ENCODE measurements at regions not wholly inside any gene's neighbourhood (a gene's known extent, or its start where the extent isn't known, plus 50 kb on each side); places are given as distances from the start of the nearest gene placed in this dataset.

DNA sequence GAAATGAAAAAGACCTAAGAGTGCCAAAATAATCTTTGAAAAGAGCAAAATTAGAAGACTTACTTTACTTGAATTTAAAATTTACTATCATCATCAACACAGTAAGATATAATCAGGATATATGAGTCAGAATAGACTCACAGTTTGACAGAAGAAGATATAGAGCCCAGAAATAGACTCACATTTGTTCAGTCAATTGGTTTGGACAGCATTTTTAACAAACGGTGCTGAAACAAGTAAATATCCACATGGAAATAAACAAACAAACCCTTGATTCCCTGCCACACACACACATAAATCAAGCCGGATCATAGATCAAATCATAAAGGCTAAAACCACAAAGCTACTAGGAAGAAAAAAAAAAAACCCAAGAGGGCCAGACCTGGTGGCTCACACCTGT is 291.1 kb downstream of the ADGRG6 start:
- TF ChIP-seq, protein P1, sequence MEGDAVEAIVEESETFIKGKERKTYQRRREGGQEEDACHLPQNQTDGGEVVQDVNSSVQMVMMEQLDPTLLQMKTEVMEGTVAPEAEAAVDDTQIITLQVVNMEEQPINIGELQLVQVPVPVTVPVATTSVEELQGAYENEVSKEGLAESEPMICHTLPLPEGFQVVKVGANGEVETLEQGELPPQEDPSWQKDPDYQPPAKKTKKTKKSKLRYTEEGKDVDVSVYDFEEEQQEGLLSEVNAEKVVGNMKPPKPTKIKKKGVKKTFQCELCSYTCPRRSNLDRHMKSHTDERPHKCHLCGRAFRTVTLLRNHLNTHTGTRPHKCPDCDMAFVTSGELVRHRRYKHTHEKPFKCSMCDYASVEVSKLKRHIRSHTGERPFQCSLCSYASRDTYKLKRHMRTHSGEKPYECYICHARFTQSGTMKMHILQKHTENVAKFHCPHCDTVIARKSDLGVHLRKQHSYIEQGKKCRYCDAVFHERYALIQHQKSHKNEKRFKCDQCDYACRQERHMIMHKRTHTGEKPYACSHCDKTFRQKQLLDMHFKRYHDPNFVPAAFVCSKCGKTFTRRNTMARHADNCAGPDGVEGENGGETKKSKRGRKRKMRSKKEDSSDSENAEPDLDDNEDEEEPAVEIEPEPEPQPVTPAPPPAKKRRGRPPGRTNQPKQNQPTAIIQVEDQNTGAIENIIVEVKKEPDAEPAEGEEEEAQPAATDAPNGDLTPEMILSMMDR (conservative IDR thresholded peaks at IDR 0.05; ENCODE audit: low read depth in 2 of 2), result no peak
- no peak for TF ChIP-seq EZH2phosphoT487 (IDR thresholded peaks at IDR 0.05; ENCODE audit: unreplicated experiment)
- TF ChIP-seq EZH2 (IDR thresholded peaks at IDR 0.05; ENCODE audit: low read depth, unreplicated experiment), result no peak
- no peak for TF ChIP-seq POLR2AphosphoS5 (IDR thresholded peaks at IDR 0.05; ENCODE audit: low read depth)
- no peak for TF ChIP-seq JUNB (IDR thresholded peaks at IDR 0.05; ENCODE audit: unreplicated experiment)
- TF ChIP-seq, protein P2, sequence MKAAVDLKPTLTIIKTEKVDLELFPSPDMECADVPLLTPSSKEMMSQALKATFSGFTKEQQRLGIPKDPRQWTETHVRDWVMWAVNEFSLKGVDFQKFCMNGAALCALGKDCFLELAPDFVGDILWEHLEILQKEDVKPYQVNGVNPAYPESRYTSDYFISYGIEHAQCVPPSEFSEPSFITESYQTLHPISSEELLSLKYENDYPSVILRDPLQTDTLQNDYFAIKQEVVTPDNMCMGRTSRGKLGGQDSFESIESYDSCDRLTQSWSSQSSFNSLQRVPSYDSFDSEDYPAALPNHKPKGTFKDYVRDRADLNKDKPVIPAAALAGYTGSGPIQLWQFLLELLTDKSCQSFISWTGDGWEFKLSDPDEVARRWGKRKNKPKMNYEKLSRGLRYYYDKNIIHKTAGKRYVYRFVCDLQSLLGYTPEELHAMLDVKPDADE (IDR thresholded peaks at IDR 0.05), result no peak
- TF ChIP-seq ZNF114 (CRISPR knock-in tag; IDR thresholded peaks at IDR 0.05), result no peak
- no peak for TF ChIP-seq NANOG (IDR thresholded peaks at IDR 0.05; ENCODE audit: borderline replicate concordance)
- TF ChIP-seq, protein P3, sequence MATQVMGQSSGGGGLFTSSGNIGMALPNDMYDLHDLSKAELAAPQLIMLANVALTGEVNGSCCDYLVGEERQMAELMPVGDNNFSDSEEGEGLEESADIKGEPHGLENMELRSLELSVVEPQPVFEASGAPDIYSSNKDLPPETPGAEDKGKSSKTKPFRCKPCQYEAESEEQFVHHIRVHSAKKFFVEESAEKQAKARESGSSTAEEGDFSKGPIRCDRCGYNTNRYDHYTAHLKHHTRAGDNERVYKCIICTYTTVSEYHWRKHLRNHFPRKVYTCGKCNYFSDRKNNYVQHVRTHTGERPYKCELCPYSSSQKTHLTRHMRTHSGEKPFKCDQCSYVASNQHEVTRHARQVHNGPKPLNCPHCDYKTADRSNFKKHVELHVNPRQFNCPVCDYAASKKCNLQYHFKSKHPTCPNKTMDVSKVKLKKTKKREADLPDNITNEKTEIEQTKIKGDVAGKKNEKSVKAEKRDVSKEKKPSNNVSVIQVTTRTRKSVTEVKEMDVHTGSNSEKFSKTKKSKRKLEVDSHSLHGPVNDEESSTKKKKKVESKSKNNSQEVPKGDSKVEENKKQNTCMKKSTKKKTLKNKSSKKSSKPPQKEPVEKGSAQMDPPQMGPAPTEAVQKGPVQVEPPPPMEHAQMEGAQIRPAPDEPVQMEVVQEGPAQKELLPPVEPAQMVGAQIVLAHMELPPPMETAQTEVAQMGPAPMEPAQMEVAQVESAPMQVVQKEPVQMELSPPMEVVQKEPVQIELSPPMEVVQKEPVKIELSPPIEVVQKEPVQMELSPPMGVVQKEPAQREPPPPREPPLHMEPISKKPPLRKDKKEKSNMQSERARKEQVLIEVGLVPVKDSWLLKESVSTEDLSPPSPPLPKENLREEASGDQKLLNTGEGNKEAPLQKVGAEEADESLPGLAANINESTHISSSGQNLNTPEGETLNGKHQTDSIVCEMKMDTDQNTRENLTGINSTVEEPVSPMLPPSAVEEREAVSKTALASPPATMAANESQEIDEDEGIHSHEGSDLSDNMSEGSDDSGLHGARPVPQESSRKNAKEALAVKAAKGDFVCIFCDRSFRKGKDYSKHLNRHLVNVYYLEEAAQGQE (IDR thresholded peaks at IDR 0.05; ENCODE audit: unreplicated experiment), result no peak
- TF ChIP-seq, protein P4, sequence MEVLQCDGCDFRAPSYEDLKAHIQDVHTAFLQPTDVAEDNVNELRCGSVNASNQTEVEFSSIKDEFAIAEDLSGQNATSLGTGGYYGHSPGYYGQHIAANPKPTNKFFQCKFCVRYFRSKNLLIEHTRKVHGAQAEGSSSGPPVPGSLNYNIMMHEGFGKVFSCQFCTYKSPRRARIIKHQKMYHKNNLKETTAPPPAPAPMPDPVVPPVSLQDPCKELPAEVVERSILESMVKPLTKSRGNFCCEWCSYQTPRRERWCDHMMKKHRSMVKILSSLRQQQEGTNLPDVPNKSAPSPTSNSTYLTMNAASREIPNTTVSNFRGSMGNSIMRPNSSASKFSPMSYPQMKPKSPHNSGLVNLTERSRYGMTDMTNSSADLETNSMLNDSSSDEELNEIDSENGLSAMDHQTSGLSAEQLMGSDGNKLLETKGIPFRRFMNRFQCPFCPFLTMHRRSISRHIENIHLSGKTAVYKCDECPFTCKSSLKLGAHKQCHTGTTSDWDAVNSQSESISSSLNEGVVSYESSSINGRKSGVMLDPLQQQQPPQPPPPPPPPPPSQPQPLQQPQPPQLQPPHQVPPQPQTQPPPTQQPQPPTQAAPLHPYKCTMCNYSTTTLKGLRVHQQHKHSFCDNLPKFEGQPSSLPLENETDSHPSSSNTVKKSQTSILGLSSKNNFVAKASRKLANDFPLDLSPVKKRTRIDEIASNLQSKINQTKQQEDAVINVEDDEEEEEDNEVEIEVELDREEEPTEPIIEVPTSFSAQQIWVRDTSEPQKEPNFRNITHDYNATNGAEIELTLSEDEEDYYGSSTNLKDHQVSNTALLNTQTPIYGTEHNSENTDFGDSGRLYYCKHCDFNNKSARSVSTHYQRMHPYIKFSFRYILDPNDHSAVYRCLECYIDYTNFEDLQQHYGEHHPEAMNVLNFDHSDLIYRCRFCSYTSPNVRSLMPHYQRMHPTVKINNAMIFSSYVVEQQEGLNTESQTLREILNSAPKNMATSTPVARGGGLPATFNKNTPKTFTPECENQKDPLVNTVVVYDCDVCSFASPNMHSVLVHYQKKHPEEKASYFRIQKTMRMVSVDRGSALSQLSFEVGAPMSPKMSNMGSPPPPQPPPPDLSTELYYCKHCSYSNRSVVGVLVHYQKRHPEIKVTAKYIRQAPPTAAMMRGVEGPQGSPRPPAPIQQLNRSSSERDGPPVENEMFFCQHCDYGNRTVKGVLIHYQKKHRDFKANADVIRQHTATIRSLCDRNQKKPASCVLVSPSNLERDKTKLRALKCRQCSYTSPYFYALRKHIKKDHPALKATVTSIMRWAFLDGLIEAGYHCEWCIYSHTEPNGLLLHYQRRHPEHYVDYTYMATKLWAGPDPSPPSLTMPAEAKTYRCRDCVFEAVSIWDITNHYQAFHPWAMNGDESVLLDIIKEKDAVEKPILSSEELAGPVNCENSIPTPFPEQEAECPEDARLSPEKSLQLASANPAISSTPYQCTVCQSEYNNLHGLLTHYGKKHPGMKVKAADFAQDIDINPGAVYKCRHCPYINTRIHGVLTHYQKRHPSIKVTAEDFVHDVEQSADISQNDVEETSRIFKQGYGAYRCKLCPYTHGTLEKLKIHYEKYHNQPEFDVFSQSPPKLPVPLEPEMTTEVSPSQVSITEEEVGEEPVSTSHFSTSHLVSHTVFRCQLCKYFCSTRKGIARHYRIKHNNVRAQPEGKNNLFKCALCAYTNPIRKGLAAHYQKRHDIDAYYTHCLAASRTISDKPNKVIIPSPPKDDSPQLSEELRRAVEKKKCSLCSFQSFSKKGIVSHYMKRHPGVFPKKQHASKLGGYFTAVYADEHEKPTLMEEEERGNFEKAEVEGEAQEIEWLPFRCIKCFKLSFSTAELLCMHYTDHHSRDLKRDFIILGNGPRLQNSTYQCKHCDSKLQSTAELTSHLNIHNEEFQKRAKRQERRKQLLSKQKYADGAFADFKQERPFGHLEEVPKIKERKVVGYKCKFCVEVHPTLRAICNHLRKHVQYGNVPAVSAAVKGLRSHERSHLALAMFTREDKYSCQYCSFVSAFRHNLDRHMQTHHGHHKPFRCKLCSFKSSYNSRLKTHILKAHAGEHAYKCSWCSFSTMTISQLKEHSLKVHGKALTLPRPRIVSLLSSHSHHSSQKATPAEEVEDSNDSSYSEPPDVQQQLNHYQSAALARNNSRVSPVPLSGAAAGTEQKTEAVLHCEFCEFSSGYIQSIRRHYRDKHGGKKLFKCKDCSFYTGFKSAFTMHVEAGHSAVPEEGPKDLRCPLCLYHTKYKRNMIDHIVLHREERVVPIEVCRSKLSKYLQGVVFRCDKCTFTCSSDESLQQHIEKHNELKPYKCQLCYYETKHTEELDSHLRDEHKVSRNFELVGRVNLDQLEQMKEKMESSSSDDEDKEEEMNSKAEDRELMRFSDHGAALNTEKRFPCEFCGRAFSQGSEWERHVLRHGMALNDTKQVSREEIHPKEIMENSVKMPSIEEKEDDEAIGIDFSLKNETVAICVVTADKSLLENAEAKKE (CRISPR knock-in tag; IDR thresholded peaks at IDR 0.05), result no peak
